Type B pancreatic cell (in vitro differentiated cells): ENCODE measurements at regions not wholly inside any gene's neighbourhood (a gene's known extent, or its start where the extent isn't known, plus 50 kb on each side); places are given as distances from the start of the nearest gene placed in this dataset.

ENCODE experiments used
- DNase-seq: peaks from one replicate; pipeline ENCODE4 v3.0.0; 2021; ENCODE audit warnings: mixed read lengths; ENCODE audit not compliant: unreplicated experiment; ENCODE audit errors: extremely low spot score
- H3K27ac Mint-ChIP-seq: 2 replicates; pipeline ENCODE4 v1.8.0; 2021; ENCODE audit warnings: mild to moderate bottlenecking, mixed read lengths
- H3K27me3 Mint-ChIP-seq: 2 replicates; pipeline ENCODE4 v1.8.0; 2021; ENCODE audit warnings: mixed read lengths
- H3K36me3 Mint-ChIP-seq: 2 replicates; pipeline ENCODE4 v1.8.0; 2021; ENCODE audit warnings: mixed read lengths
- H3K4me1 Mint-ChIP-seq: one replicate; pipeline ENCODE4 v1.8.0; 2021; ENCODE audit warnings: mixed read lengths; ENCODE audit not compliant: unreplicated experiment
- H3K4me3 Mint-ChIP-seq: 2 replicates; pipeline ENCODE4 v1.8.0; 2021; ENCODE audit warnings: mild to moderate bottlenecking, mixed read lengths
- H3K9me3 Mint-ChIP-seq: 2 replicates; pipeline ENCODE4 v1.8.0; 2021; ENCODE audit warnings: mixed read lengths
- CTCF ChIP-seq: fragments of 200-600 bp; sonication (generic); conservative IDR thresholded peaks from 2 replicates; pipeline ENCODE4 v1.5.0; 2021; ENCODE audit warnings: antibody characterized with exemption, mild to moderate bottlenecking

DNA sequence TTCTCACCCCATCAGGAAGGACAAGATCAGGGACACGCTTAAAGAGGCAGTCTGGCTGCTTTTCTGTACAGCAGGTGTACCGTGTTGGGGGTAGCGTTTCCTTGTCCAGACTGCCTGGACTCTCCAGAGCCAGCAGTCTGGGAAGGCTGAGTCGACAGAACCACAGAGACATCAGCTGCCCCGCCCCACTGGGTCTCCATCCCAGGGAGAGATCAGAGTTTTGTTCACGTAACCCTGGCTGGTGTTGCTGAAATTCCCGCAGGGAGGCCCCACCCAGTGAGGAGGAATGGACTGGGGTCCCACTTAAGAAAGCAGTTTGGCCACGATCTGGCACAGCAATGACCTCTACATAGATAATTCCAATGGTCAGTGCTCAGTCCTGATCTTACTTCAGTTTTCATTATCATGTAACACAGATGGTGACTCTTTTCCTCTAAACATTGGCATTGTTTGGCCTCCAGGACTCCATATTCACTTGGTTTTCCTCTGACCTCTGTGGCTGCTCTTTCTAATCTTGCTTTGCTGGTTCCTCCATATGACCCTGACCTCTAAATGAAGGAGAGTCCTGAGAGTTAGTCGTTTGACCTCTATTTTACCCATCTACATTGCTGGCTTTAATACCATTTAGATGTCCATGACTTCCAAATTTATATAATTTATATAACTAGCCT lies 89.6 kb upstream of the LRRC55 start:
- H3K27ac Mint-ChIP-seq: no peak overlapping the region
- no peaks in the 10 kb centered on the region for H3K9me3 Mint-ChIP-seq
- no peak for DNase-seq
- peaks cover 7% of the 10 kb centered on the region for H3K27me3 Mint-ChIP-seq
- TF ChIP-seq CTCF: no peak
- H3K4me1 Mint-ChIP-seq: peaks cover 8% of the 10 kb centered on the region
- H3K36me3 Mint-ChIP-seq: no peaks in the 10 kb centered on the region
- H3K4me3 Mint-ChIP-seq: no peak overlapping the region

- Mint-ChIP-seq H3K36me3 (no peaks in the 10 kb centered on the region), H3K27me3 (peaks cover 7% of the 10 kb centered on the region), H3K4me3 (no peak overlapping the region), H3K9me3 (no peaks in the 10 kb centered on the region), H3K4me1 (peaks cover 8% of the 10 kb centered on the region), H3K27ac (no peak overlapping the region)
- DNase-seq: no peak
- no peak for TF ChIP-seq CTCF
Measured at GRCh38 chr11:57094181-57094935, 87.4 kb upstream of the LRRC55 start.

GRCh38 chr11:57095417-57095816 lies 86.3 kb upstream of the LRRC55 start:
- H3K4me3 Mint-ChIP-seq: no peak overlapping the region
- TF ChIP-seq CTCF: no peak
- H3K27me3 Mint-ChIP-seq: peaks cover 7% of the 10 kb centered on the region
- DNase-seq: no peak
- no peak overlapping the region for H3K27ac Mint-ChIP-seq
- H3K9me3 Mint-ChIP-seq: no peaks in the 10 kb centered on the region
- peaks cover 8% of the 10 kb centered on the region for H3K4me1 Mint-ChIP-seq
- H3K36me3 Mint-ChIP-seq: no peaks in the 10 kb centered on the region

DNA sequence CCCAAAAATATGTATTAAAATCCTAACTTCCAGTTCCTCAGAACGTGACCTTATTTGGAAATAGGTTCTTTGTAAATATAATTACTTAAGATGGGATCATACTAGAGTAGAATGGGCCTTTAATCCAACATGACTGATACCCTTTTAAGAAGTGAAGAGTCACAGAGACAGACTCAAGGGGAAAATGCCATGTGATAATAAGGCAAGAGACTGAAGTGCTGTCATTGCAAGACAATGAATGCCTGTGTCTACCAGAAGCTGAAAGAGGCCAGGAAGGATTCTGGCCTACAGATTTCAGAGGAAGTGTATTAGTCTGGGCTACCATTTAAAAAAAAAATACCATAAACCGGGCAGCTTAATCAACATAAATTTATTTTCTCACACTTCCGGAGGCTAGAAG lies 85.9 kb upstream of the LRRC55 start:
- TF ChIP-seq CTCF: no peak
- peaks cover 6% of the 10 kb centered on the region for H3K27me3 Mint-ChIP-seq
- no peak for DNase-seq
- no peak overlapping the region for H3K27ac Mint-ChIP-seq
- no peak overlapping the region for H3K4me3 Mint-ChIP-seq
- H3K4me1 Mint-ChIP-seq: peaks cover 8% of the 10 kb centered on the region
- H3K9me3 Mint-ChIP-seq: no peaks in the 10 kb centered on the region
- H3K36me3 Mint-ChIP-seq: no peaks in the 10 kb centered on the region

GRCh38 chr11:57097149-57097548 lies 84.6 kb upstream of the LRRC55 start:
- TF ChIP-seq CTCF: no peak
- H3K27ac Mint-ChIP-seq: no peak overlapping the region
- H3K4me1 Mint-ChIP-seq: peaks cover 8% of the 10 kb centered on the region
- H3K9me3 Mint-ChIP-seq: no peaks in the 10 kb centered on the region
- no peaks in the 10 kb centered on the region for H3K36me3 Mint-ChIP-seq
- no peak overlapping the region for H3K4me3 Mint-ChIP-seq
- H3K27me3 Mint-ChIP-seq: no peaks in the 10 kb centered on the region
- no peak for DNase-seq
